Esophagus squamous epithelium (tissue), 5 donors: ENCODE measurements at regions not wholly inside any gene's neighbourhood (a gene's known extent, or its start where the extent isn't known, plus 50 kb on each side); places are given as distances from the start of the nearest gene placed in this dataset.

ENCODE experiments used
- DNase-seq: peaks from one replicate; lab custom pipeline; 2025; lab: John Stamatoyannopoulos, UW
- H3K27ac ChIP-seq, 4 donors: fragments of 200-600 bp; sonication (generic); one replicate each; pipeline ENCODE4 v1.5.1; 2016 to 2019; ENCODE audit warnings: mild to moderate bottlenecking in 1 of 4
- H3K27me3 ChIP-seq, 4 donors: fragments of 200-600 bp; sonication (generic); 1 replicate in 3 of 4; 2 replicates in 1 of 4; pipeline versions ENCODE4 v1.5.1 to v1.6.0; 2017 to 2021; ENCODE audit warnings: antibody characterized with exemption in 1 of 4
- H3K36me3 ChIP-seq, 3 donors: fragments of 200-600 bp; sonication (generic); one replicate each; pipeline ENCODE4 v1.5.1; 2016 to 2019
- H3K4me1 ChIP-seq, 3 donors: fragments of 200-600 bp; sonication (generic); one replicate each; pipeline ENCODE4 v1.5.1; 2017 to 2019
- H3K4me3 ChIP-seq, 4 donors: fragments of 200-600 bp; sonication (generic); 1 replicate in 3 of 4; 2 replicates in 1 of 4; pipeline ENCODE4 v1.5.1; 2016 to 2019; ENCODE audit warnings: mild to moderate bottlenecking in 2 of 4, moderate library complexity in 1 of 4
- H3K9me3 ChIP-seq, 3 donors: fragments of 200-600 bp; sonication (generic); one replicate each; pipeline ENCODE4 v1.5.1; 2016 to 2019
- CTCF ChIP-seq, 6 experiments: fragments of 450-650 bp in 4 of 6; fragments of 200-600 bp in 2 of 6; sonication (generic) in 2 of 6; IDR thresholded peaks; one replicate each; pipeline ENCODE4 v1.5.1; 2016 to 2019; ENCODE audit warnings: antibody characterized with exemption in 6 of 6, mild to moderate bottlenecking in 4 of 6, moderate library complexity in 4 of 6
- POLR2A ChIP-seq, 4 donors: fragments of 450-650 bp; IDR thresholded peaks; one replicate each; pipeline ENCODE4 v1.6.1; 2017; ENCODE audit warnings: antibody characterized with exemption in 4 of 4, mild to moderate bottlenecking in 4 of 4, moderate library complexity in 3 of 4
- WGBS, 2 donors: methylation state at CpG; one replicate each; pipeline ENCODE4 v1.1.5; 2018; 5-methylcytosine and 5-hydroxymethylcytosine counted together
- intact Hi-C: fragments of 100-400 bp; cut with DNase I; formaldehyde crosslinking; loops from one replicate; pipeline ENCODE4 v1.15.0; 2022
- donor health status: DM: yes; HTN: yes; CAD: no.

DNA sequence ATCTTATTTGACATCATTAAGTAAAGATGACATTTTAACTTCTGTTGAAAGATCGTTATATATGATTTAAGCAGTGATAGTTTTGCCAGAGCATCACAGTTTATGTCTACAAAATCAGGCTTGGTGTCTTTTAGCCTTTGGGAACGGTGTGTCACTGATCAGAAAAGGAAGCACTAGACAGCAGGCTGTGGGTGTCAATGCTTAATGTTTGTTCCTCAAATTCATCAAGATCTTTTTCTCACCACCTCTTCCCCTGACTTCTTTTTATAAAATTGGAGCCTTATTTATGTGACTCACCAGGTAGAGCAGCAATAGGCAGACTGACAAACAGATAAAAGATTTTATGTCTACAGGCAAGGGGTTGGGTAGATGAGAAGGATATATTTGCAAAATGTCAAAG is 1558.5 kb downstream of the EFNB2 start:
- TF ChIP-seq POLR2A (IDR thresholded peaks at IDR 0.05), result no peak
- no peaks in the 10 kb centered on the region for H3K27me3 ChIP-seq
- no peak overlapping the region for H3K4me3 ChIP-seq
- no peaks in the 10 kb centered on the region for H3K4me1 ChIP-seq
- DNase-seq, result no peak
- WGBS, 2 donors, result 65 to 69% methylated on average over 2 of the region's 2 CpGs
- H3K27ac ChIP-seq, result no peak overlapping the region
- H3K36me3 ChIP-seq, result no peaks in the 10 kb centered on the region
- H3K9me3 ChIP-seq, result no peaks in the 10 kb centered on the region
- intact Hi-C loops, result no loop called here

DNA sequence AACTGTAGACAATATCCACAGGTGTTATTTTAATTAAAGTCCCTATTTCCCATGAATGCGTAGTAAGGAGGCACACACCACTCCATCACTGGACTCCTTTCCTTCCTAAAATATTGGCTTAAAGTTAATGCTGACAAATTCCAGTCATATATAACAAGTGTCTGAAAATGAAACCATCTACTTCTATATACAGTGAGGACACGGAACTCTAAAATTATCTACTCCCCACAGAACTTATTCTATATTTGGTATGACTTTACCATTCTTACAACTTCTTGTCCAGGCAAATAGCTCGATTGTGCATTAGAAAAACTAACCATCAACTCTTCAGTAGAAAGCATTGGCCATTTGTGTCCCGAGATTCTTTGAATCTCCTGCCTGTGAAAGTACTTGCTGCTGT is 1560.2 kb downstream of the EFNB2 start:
- WGBS, 2 donors, result 48 to 49% methylated on average over 4 of the region's 4 CpGs
- TF ChIP-seq CTCF (IDR thresholded peaks at IDR 0.05) (no peak), POLR2A (IDR thresholded peaks at IDR 0.05) (no peak)
- no peak for DNase-seq
- intact Hi-C loops, result no loop called here
- Histone ChIP-seq H3K9me3 (no peaks in the 10 kb centered on the region), H3K4me1 (no peaks in the 10 kb centered on the region), H3K4me3 (no peak overlapping the region), H3K27ac (no peak overlapping the region), H3K36me3 (no peaks in the 10 kb centered on the region), H3K27me3 (no peaks in the 10 kb centered on the region)

GRCh38 chr13:104968876-104969275 is 1566.6 kb downstream of the EFNB2 start:
- Histone ChIP-seq H3K27me3 (no peaks in the 10 kb centered on the region), H3K9me3 (no peaks in the 10 kb centered on the region), H3K36me3 (no peaks in the 10 kb centered on the region), H3K4me3 (no peak overlapping the region), H3K27ac (no peak overlapping the region), H3K4me1 (no peaks in the 10 kb centered on the region)
- no peak for TF ChIP-seq POLR2A (IDR thresholded peaks at IDR 0.05)
- no peak for TF ChIP-seq CTCF (IDR thresholded peaks at IDR 0.05)
- WGBS, 2 donors, result 85 to 96% methylated on average over 3 of the region's 3 CpGs
- no peak for DNase-seq
- intact Hi-C loops, result no loop called here

DNA sequence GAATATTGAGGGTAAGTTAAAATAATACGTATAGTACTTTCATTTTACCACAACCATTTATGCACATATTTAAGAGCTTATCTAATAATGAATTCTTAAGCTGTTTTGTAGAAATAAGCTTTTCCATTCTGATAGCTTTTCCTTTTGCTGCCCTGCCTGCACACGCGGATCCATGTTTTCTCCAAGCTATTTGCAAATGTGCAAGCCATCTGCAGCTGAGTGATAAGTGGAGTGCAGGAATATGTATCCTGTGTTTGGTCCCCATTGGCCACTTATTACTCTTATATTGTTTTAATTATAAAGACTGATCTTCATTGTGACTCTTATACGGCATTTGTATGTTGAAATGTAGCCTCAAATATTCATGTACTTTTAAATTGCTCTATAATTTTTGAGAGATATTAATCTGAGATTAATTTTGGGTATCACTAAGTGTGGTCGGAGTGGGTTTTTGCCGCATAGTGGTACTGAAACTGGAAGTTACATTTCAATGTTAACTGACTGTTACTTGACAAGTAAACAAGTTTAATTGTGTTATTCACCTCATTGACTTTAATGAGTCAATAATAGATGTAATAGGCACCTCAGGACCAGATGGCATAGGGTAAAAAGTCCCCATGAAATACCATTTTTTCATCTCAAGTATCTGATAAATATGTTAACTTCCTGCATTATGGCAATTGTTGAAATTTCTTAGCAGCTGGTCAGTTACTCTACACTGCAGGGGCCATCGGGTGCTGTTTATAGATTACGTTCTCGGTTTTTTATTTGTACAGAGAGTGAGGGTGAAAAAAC is 1567.4 kb downstream of the EFNB2 start:
- Histone ChIP-seq H3K9me3 (no peaks in the 10 kb centered on the region), H3K27ac (no peak overlapping the region), H3K4me1 (no peaks in the 10 kb centered on the region), H3K4me3 (peak overlapping the region in 1 of 4 donors; percentile 19), H3K36me3 (no peaks in the 10 kb centered on the region), H3K27me3 (no peaks in the 10 kb centered on the region)
- intact Hi-C loops, result no loop called here
- DNase-seq, result no peak
- no peak for TF ChIP-seq CTCF (IDR thresholded peaks at IDR 0.05)
- WGBS, 2 donors, result 83 to 86% methylated on average over 9 of the region's 9 CpGs

DNA sequence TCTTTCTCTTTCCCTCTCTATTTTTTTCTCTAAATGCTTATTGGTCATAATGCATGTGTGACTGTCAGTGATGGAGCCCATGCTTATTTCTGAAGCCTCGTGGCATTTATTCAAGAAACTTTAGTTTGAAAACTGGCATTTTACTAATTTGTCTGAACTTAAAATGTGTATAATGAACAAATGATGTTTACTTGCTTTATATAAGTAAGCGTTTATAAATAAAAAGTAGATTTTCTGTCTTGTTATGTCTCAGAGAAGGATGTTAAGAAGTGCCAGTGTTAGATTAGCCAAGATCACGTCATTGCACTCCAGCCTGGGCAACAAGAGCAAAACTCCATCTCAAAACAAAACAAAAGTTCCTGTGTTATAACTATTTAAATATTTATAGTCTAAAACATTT is 1568.1 kb downstream of the EFNB2 start:
- Histone ChIP-seq H3K4me1 (no peaks in the 10 kb centered on the region), H3K27ac (no peak overlapping the region), H3K36me3 (no peaks in the 10 kb centered on the region), H3K27me3 (no peaks in the 10 kb centered on the region), H3K9me3 (no peaks in the 10 kb centered on the region), H3K4me3 (no peak overlapping the region)
- WGBS, 2 donors, result 38 to 47% methylated on average over 3 of the region's 3 CpGs
- DNase-seq, result no peak
- TF ChIP-seq CTCF (IDR thresholded peaks at IDR 0.05), result no peak
- intact Hi-C loops, result no loop called here
